Fibroblast of skin of abdomen (primary cell): ENCODE measurements at regions not wholly inside any gene's neighbourhood (a gene's known extent, or its start where the extent isn't known, plus 50 kb on each side); places are given as distances from the start of the nearest gene placed in this dataset.

Source experiments
- DNase-seq: peaks from one replicate; pipeline ENCODE4 v3.0.0-alpha.2; 2013

DNA sequence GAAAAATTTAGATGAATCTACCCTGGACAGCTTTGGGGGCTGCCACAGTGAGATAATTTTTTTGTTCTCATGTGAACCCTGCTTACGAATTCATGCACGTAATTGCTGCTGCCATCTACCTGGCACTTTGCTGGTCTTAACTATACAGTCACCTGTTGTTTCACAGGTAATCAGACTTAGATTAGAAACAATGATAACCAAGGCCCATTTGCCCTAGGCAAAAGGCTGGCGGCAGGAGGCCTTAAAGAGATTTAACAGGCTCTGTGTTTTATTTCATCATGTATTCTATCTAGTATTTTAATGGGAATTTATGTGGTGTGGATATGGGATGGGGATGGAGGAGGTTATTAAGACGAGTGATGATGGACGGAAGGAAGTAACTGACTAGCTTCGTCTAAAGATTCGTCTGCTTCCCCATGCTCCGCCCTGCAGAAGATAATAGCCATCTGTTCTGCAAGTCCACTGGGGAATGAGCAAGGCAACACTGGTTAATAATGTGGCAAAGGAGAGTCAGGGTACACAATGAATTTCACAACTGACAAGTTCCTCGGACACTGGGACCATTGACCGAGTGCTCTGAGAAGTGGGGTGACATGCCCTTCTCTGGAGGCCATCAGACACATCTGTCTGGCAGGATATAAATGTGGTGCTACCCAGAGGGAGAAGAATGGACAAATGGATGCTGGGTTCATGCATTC is 291.8 kb upstream of the TNP1 start:
- no peak for DNase-seq

DNA sequence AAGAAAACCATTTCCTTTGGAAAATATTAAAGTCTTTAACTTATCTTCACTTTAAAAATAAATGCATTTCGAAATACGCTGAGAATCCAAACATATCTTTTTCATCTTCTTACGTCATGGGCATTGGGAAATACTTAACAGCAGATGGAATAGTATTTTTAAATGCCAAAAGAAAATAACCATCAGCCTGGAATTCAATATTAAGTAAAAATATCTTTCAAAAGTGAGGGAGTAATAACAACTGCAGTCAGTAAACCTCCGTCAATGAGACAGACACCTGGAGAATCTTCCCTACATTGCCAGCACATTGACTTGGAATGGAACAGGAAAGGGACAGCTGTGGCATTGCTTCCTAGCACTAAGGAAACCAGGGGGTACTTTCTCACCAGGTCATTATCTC is 290.4 kb upstream of the TNP1 start:
- DNase-seq, result peak; percentile 31

GRCh38 chr2:217149087-217149660 is 289.3 kb upstream of the TNP1 start:
- DNase-seq, result no peak

DNA sequence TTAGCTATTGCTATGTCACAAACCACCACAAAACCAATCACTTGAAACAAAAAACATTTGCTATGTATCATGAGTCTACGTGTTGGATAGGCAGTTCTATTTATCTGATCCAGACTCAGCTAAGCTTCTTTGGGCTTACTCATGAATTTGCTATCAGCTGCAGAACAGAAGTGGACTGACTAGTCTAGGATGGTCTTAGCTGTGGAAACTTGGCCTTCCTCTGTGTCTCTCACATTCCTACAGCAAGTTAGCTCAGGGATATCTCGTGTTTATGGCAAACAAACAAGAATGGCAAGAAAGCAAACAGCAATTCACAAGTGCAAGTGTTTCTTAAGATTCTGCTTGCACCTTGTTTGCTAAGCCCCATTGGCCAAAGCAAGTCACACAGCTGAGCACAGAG is 288.0 kb upstream of the TNP1 start:
- DNase-seq, result peak; percentile 28

- DNase-seq, result no peak
Observed at GRCh38 chr2:217146956-217147355, 287.1 kb upstream of the TNP1 start.

- DNase-seq, result no peak
Observed at GRCh38 chr2:217142649-217143266, 282.9 kb upstream of the TNP1 start.

DNA sequence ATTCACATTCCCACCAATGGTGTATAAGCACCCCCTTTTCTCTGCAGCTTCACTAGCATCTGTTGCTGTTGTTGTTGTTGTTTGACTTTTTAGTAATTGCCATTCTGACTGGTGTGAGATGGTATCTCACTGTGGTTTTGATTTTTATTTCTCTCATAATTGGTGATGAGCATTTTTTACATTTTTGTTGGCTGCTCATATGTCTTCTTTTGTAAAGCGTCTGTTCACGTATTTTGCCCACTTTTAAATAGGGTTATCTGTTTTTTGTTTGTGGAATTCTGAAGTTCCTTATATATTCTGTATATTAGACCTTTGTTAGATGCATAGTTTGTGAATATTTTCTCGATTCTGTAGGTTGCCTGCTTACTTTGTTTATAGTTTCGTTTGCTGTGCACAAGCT is 278.4 kb upstream of the TNP1 start:
- DNase-seq, result no peak

- DNase-seq, result peak; percentile 56
Observed at GRCh38 chr2:217127744-217128143, 267.9 kb upstream of the TNP1 start.

- peak; percentile 50 for DNase-seq
Observed at GRCh38 chr2:217125014-217125413, 265.1 kb upstream of the TNP1 start.

- no peak for DNase-seq
Observed at GRCh38 chr2:217124050-217124449, 264.2 kb upstream of the TNP1 start.

DNA sequence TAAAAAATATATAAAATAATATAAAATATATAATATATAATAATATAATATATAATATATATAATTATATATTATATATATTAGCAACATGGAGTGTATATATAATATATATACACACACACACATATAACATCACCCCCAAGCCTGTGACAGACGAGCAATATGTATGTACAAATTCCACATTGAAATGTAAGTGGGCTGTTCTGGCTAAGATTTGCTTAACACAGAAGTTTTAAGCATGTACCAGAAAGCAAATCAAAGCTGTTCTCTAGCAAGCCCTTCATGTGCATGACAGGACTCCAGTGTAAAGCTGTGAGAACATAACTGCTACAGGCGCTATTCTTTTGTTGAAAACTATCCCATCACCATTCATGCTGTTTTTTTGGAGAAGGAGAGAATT is 261.7 kb upstream of the TNP1 start:
- DNase-seq, result no peak

- no peak for DNase-seq
Observed at GRCh38 chr2:217120429-217120828, 260.6 kb upstream of the TNP1 start.

DNA sequence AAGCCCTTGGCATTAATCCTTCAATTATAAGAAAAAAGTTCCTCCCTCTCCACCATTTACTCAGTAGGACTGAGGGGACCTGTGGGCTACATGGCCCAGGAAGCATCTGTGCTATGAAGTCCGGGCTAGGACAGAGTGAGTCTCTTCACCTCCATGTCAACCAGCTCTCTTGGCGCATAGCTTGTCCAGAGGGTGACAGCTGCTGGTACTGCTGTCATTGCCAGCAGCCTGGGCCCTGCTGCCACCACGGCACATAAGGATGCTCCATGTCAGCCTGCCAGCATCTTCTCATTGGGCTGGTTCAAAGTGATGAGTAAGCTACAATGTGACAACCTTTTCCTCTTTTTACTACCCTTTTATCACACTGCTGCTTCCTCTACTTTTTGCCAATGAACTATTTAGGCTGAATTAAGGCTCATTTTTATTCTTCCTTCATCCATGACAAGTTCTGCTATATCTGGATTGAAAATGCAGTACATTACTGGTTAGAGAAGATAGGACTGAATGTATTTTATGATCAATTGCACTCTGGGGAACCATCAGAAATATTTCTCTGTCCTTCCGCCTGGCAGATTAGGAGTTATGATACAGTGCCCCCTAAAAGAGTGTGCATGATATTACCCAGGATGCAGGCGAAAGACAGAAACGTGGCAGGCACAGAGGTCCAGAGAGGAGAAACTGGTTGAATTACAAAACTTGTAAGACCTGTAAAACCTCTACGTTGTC is 258.9 kb upstream of the TNP1 start:
- no peak for DNase-seq

DNA sequence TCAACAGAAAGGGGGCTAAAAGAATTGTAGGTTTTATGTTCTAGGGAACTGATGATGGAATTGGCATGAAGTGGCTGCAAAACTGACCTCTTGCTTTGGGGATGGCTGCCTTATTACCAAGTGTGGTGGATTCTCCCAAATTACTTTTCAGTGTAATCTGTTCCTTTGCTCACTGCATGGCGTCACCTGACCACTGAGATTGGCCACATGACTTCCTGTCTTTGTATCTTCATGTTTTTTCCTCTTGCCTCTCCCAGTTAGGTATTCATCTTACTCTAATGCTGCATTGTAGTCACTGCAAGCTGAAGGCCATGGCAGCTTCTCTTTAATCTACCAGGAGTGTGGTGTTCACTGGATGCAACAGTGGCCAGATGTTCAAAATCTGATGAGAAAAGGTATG is 257.7 kb upstream of the TNP1 start:
- no peak for DNase-seq

DNA sequence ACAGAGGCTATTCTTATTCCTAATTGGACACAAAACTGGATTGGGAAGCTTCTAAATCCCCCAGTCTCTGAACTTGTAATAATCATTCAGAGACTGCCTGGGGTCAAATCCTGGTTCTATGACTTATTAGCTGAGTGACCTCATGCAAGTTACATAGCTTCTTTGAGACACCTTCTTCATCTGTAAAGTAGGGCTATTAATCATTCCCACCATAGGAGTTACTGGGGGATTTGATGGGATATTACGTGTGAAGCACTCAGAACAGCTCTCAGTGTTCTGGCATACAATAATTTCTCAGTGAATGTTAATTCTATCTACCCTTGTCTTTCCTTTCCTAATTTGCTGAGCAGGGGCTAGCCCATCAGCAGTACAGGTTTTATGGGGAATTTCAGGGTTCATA is 256.7 kb upstream of the TNP1 start:
- DNase-seq, result no peak

GRCh38 chr2:217114117-217114516 is 254.3 kb upstream of the TNP1 start:
- DNase-seq, result no peak

- no peak for DNase-seq
Observed at GRCh38 chr2:217113491-217113890, 253.6 kb upstream of the TNP1 start.

GRCh38 chr2:217110550-217110949 is 250.7 kb upstream of the TNP1 start:
- no peak for DNase-seq

- DNase-seq, result no peak
Observed at GRCh38 chr2:217108575-217109027, 248.7 kb upstream of the TNP1 start.

- DNase-seq, result no peak
Observed at GRCh38 chr2:217108086-217108485, 248.2 kb upstream of the TNP1 start.

DNA sequence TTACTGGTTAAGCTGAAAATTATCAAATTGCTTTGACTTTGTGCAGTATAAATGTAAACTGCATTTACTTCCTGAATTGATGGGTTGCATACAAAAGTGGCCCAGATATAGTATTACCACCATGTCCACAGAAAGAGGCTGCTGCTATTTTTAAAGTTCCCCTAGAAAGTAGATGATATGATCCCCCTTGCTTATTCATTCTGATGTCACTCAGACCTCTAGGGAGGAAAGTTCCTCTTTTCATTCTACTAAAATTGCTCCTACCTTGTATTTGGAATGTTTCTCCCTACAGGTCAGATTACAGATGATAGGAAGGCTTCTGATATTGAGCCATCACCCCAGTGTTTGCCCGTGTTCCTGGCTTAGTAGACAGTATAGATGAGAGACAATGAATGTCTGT is 247.6 kb upstream of the TNP1 start:
- no peak for DNase-seq

DNA sequence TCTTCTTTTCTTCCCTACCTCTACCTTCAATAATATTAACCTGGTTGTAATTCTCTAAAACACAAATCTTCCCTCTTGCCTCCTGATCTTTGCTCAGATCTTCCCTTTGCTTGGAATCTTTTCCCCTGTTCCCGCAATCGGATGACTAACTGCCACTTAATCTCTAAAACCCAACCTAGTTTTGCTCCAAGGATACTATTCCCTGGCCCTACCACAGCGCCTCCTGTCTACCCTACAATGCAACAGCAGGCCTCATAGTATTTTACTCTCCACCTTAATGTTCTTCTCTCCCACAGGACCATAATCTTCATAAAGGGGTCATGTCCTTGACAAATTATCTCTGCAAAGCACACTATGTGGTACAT is 246.8 kb upstream of the TNP1 start:
- peak; percentile 73 for DNase-seq
